HEK293 (cell line): ENCODE measurements at regions not wholly inside any gene's neighbourhood (a gene's known extent, or its start where the extent isn't known, plus 50 kb on each side); places are given as distances from the start of the nearest gene placed in this dataset.

Experiments used
- SCRT2 ChIP-seq: fragments of 450-650 bp; formaldehyde crosslinking; IDR thresholded peaks from 2 replicates; pipeline ENCODE4 v1.5.1; 2016; ENCODE audit warnings: missing biosample characterization, missing genetic modification characterization
- ZNF133 ChIP-seq: fragments of 450-650 bp; formaldehyde crosslinking; IDR thresholded peaks from 2 replicates; pipeline ENCODE4 v1.5.1; 2016; ENCODE audit warnings: missing biosample characterization, missing genetic modification characterization
- ZNF24 ChIP-seq: fragments of 450-650 bp; formaldehyde crosslinking; IDR thresholded peaks from 2 replicates; pipeline ENCODE4 v1.5.1; 2016; ENCODE audit warnings: missing biosample characterization, missing genetic modification characterization
- ZNF354C ChIP-seq: fragments of 450-650 bp; formaldehyde crosslinking; IDR thresholded peaks from 2 replicates; pipeline ENCODE4 v1.5.1; 2016; ENCODE audit warnings: missing biosample characterization, missing genetic modification characterization, low read depth, borderline replicate concordance
- ZNF449 ChIP-seq: fragments of 450-650 bp; formaldehyde crosslinking; IDR thresholded peaks from 2 replicates; pipeline ENCODE4 v1.5.1; 2017; ENCODE audit warnings: missing biosample characterization, mild to moderate bottlenecking, missing genetic modification characterization, moderate library complexity
- ZNF624 ChIP-seq: fragments of 450-650 bp; formaldehyde crosslinking; IDR thresholded peaks from 2 replicates; pipeline ENCODE4 v1.5.1; 2017; ENCODE audit warnings: missing biosample characterization, missing genetic modification characterization
- TF ChIP-seq, protein P1 (sequence below): fragments of 450-650 bp; formaldehyde crosslinking; IDR thresholded peaks from 2 replicates; pipeline ENCODE4 v1.5.1; 2016; ENCODE audit warnings: missing biosample characterization, missing genetic modification characterization
- TF ChIP-seq, protein P2 (sequence below): fragments of 450-650 bp; formaldehyde crosslinking; IDR thresholded peaks from 2 replicates; pipeline ENCODE4 v1.5.1; 2016; ENCODE audit warnings: missing biosample characterization, missing genetic modification characterization, low read depth

GRCh38 chr1:82171955-82172354 lies 371.2 kb downstream of the ADGRL2 start:
- TF ChIP-seq, protein P1, sequence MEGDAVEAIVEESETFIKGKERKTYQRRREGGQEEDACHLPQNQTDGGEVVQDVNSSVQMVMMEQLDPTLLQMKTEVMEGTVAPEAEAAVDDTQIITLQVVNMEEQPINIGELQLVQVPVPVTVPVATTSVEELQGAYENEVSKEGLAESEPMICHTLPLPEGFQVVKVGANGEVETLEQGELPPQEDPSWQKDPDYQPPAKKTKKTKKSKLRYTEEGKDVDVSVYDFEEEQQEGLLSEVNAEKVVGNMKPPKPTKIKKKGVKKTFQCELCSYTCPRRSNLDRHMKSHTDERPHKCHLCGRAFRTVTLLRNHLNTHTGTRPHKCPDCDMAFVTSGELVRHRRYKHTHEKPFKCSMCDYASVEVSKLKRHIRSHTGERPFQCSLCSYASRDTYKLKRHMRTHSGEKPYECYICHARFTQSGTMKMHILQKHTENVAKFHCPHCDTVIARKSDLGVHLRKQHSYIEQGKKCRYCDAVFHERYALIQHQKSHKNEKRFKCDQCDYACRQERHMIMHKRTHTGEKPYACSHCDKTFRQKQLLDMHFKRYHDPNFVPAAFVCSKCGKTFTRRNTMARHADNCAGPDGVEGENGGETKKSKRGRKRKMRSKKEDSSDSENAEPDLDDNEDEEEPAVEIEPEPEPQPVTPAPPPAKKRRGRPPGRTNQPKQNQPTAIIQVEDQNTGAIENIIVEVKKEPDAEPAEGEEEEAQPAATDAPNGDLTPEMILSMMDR, result no peak
- TF ChIP-seq SCRT2 (no peak), ZNF624 (tag by site-specific recombination) (no peak), ZNF133 (tag by site-specific recombination) (no peak), ZNF354C (no peak), ZNF24 (tag by site-specific recombination) (no peak), ZNF449 (no peak)
- TF ChIP-seq, protein P2, sequence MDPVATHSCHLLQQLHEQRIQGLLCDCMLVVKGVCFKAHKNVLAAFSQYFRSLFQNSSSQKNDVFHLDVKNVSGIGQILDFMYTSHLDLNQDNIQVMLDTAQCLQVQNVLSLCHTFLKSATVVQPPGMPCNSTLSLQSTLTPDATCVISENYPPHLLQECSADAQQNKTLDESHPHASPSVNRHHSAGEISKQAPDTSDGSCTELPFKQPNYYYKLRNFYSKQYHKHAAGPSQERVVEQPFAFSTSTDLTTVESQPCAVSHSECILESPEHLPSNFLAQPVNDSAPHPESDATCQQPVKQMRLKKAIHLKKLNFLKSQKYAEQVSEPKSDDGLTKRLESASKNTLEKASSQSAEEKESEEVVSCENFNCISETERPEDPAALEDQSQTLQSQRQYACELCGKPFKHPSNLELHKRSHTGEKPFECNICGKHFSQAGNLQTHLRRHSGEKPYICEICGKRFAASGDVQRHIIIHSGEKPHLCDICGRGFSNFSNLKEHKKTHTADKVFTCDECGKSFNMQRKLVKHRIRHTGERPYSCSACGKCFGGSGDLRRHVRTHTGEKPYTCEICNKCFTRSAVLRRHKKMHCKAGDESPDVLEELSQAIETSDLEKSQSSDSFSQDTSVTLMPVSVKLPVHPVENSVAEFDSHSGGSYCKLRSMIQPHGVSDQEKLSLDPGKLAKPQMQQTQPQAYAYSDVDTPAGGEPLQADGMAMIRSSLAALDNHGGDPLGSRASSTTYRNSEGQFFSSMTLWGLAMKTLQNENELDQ, result no peak
